ENCODE measurements at regions not wholly inside any gene's neighbourhood (a gene's known extent, or its start where the extent isn't known, plus 50 kb on each side); places are given as distances from the start of the nearest gene placed in this dataset.

DNA sequence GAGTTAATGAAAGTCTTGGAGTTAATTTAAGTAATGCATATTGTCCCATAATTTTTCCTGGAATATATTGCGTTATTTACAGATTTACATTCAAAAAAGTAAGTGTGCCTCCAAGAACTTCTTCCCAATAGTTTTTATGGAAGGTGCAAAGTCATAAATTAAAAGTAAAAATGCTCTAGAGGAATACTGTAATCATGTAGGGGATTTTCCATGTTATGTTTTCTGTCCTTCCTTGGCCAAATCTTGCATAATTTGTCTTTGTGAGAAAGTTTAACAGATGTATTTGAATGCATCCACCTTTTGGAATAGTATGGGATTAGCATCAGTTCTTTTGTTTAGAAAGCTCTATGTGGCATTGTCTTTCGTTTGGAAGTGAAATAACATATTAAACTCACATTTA lies 144.1 kb upstream of the GIMD1 start:
- TF ChIP-seq, protein P1, sequence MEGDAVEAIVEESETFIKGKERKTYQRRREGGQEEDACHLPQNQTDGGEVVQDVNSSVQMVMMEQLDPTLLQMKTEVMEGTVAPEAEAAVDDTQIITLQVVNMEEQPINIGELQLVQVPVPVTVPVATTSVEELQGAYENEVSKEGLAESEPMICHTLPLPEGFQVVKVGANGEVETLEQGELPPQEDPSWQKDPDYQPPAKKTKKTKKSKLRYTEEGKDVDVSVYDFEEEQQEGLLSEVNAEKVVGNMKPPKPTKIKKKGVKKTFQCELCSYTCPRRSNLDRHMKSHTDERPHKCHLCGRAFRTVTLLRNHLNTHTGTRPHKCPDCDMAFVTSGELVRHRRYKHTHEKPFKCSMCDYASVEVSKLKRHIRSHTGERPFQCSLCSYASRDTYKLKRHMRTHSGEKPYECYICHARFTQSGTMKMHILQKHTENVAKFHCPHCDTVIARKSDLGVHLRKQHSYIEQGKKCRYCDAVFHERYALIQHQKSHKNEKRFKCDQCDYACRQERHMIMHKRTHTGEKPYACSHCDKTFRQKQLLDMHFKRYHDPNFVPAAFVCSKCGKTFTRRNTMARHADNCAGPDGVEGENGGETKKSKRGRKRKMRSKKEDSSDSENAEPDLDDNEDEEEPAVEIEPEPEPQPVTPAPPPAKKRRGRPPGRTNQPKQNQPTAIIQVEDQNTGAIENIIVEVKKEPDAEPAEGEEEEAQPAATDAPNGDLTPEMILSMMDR (IDR thresholded peaks at IDR 0.05; ENCODE audit: low read depth, low read length), result no peak
- DNase-seq (ENCODE audit: low read depth, low spot score), result no peak
- in situ Hi-C loops (cut with HindIII; ENCODE audit: low sequenced_read_pairs), result no loop called here
- H3K4me3 ChIP-seq (ENCODE audit: low read depth, low read length), result no peak overlapping the region

GRCh38 chr4:106507440-106507839 lies 138.9 kb upstream of the GIMD1 start:
- in situ Hi-C loops (cut with HindIII; ENCODE audit: low sequenced_read_pairs), result no loop called here
- TF ChIP-seq, protein P1 (IDR thresholded peaks at IDR 0.05; ENCODE audit: low read depth, low read length), result no peak
- no peak for DNase-seq (ENCODE audit: low read depth, low spot score)
- H3K4me3 ChIP-seq (ENCODE audit: low read depth, low read length), result no peak overlapping the region

GRCh38 chr4:106503116-106504050 lies 134.8 kb upstream of the GIMD1 start:
- DNase-seq (ENCODE audit: low read depth, low spot score), result no peak
- TF ChIP-seq, protein P1 (IDR thresholded peaks at IDR 0.05; ENCODE audit: low read depth, low read length), result no peak
- in situ Hi-C loops (cut with HindIII; ENCODE audit: low sequenced_read_pairs), result no loop called here
- H3K4me3 ChIP-seq (ENCODE audit: low read depth, low read length), result no peak overlapping the region

GRCh38 chr4:106502106-106502699 lies 133.6 kb upstream of the GIMD1 start:
- DNase-seq (ENCODE audit: low read depth, low spot score), result peak; percentile 64
- TF ChIP-seq, protein P1 (IDR thresholded peaks at IDR 0.05; ENCODE audit: low read depth, low read length), result peak; percentile 81
- in situ Hi-C loops (cut with HindIII; ENCODE audit: low sequenced_read_pairs), result no loop called here

GRCh38 chr4:106497271-106497670 lies 128.7 kb upstream of the GIMD1 start:
- TF ChIP-seq, protein P1 (IDR thresholded peaks at IDR 0.05; ENCODE audit: low read depth, low read length), result no peak
- in situ Hi-C loops (cut with HindIII; ENCODE audit: low sequenced_read_pairs), result no loop called here

More at GRCh38 chr4:106502106-106502699, 133.6 kb upstream of the GIMD1 start:
- no peak overlapping the region for H3K4me3 ChIP-seq (ENCODE audit: low read depth, low read length)

DNA sequence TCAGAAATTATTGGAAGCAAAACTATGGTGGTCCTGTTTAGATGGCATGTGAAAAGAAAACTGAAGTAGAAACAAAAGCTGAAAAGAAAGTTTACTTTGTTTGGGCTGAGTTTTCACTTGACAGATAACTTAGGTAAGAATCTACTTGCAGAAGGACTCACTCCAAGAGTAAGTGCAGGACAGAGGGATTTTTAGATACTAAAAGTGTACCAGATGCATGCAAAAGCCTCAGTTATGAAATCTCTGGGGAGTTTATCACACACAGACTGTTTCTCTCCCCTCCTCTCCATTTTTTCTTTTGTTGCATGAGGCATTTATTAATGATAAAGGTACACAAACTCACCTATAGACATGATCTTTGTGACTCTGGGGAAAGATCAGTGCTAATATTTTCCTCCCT lies 127.5 kb upstream of the GIMD1 start:
- no peak for DNase-seq (ENCODE audit: low read depth, low spot score)

More at GRCh38 chr4:106497271-106497670, 128.7 kb upstream of the GIMD1 start:
- H3K4me3 ChIP-seq (ENCODE audit: low read depth, low read length), result no peak overlapping the region
- no peak for DNase-seq (ENCODE audit: low read depth, low spot score)

More for the DNA sequence above, 127.5 kb upstream of the GIMD1 start:
- no peak overlapping the region for H3K4me3 ChIP-seq (ENCODE audit: low read depth, low read length)
- TF ChIP-seq, protein P1 (IDR thresholded peaks at IDR 0.05; ENCODE audit: low read depth, low read length), result no peak
- in situ Hi-C loops (cut with HindIII; ENCODE audit: low sequenced_read_pairs), result no loop called here

All from astrocyte of the spinal cord (primary cell).